Osteoblast (primary cell): ENCODE measurements at regions not wholly inside any gene's neighbourhood (a gene's known extent, or its start where the extent isn't known, plus 50 kb on each side); places are given as distances from the start of the nearest gene placed in this dataset.

Experiments
- DNase-seq: peaks from one replicate; pipeline ENCODE4 v3.0.0; 2011; ENCODE audit warnings: low spot score, mixed read lengths; ENCODE audit not compliant: insufficient read length; ENCODE audit errors: missing footprints
- H2AFZ ChIP-seq: 2 replicates; pipeline ENCODE4 v1.6.0; 2011; ENCODE audit warnings: mild to moderate bottlenecking, low read length
- H3K27ac ChIP-seq: 2 replicates; pipeline ENCODE4 v1.5.1; 2011; ENCODE audit warnings: mild to moderate bottlenecking, low read depth, low read length, moderate library complexity
- H3K27me3 ChIP-seq: 2 replicates; pipeline ENCODE4 v1.6.0; 2012; ENCODE audit warnings: mild to moderate bottlenecking, control low read depth, inconsistent platforms, low read length, moderate library complexity; ENCODE audit not compliant: insufficient read depth
- H3K36me3 ChIP-seq: 2 replicates; pipeline ENCODE4 v1.5.1; 2011; ENCODE audit warnings: mild to moderate bottlenecking, low read length, control low read depth, moderate library complexity; ENCODE audit not compliant: insufficient read depth
- H3K4me1 ChIP-seq: 2 replicates; pipeline ENCODE4 v1.5.1; 2011; ENCODE audit warnings: mild to moderate bottlenecking, low read length, control low read depth, moderate library complexity; ENCODE audit not compliant: insufficient read depth
- H3K4me2 ChIP-seq: 2 replicates; pipeline ENCODE4 v1.6.0; 2011; ENCODE audit warnings: mild to moderate bottlenecking, low read length; ENCODE audit not compliant: insufficient read depth
- H3K4me3 ChIP-seq: fragments of 200-600 bp; sonication (generic); 3 replicates; pipeline ENCODE4 v1.5.1; 2012; ENCODE audit warnings: mild to moderate bottlenecking, low read length, inconsistent platforms; ENCODE audit not compliant: insufficient read depth
- H3K79me2 ChIP-seq: 2 replicates; pipeline ENCODE4 v1.6.0; 2012; ENCODE audit warnings: mild to moderate bottlenecking, low read length, control low read depth, inconsistent platforms; ENCODE audit not compliant: insufficient read depth
- H3K9me3 ChIP-seq: 2 replicates; pipeline ENCODE4 v1.5.1; 2011; ENCODE audit warnings: low read depth, low read length, control low read depth
- H4K20me1 ChIP-seq: 2 replicates; pipeline ENCODE4 v1.6.0; 2012; ENCODE audit warnings: mild to moderate bottlenecking, low read length, control low read depth; ENCODE audit not compliant: insufficient read depth
- TF ChIP-seq, protein P1 (sequence below): IDR thresholded peaks from 2 replicates; pipeline ENCODE4 v1.5.1; 2011; ENCODE audit warnings: mild to moderate bottlenecking, low read depth, low read length, moderate library complexity; ENCODE audit errors: extremely low read depth

DNA sequence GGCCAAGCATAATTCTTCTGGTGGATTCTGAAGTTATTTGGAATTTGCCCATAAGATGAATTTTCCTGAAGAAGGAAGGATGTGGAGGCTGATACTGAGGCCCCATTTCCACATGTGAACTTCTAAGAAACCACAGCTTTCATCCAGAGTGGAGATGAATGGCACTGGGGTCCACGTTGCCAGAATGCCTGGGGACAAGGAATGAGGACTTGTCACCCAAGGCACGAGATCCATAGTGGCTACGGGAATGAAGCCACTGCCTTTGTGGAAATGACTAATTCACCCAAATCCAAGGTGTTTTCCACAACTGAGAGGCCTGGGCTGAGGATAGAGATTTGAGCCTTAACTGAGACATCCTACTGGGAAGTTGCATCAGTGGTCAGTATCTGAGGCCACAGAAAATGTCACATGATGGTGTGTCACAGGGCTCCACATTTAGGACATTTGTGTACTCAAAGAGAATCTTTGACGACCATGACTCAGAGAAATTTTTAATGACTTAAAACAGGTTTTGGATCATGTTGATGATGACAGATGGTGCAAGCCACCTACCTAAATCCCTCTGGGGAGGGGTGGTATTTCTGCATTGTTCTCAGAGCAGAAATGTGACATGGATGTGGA, 286.1 kb downstream of the SOX11 start:
- DNase-seq = no peak
- Histone ChIP-seq H3K27ac (no peak overlapping the region), H3K4me3 (no peak overlapping the region), H3K27me3 (no peaks in the 10 kb centered on the region), H2AFZ (no peak overlapping the region), H3K9me3 (peaks cover 4% of the 10 kb centered on the region), H4K20me1 (no peaks in the 10 kb centered on the region), H3K4me1 (no peaks in the 10 kb centered on the region), H3K36me3 (no peaks in the 10 kb centered on the region), H3K79me2 (no peaks in the 10 kb centered on the region), H3K4me2 (no peak overlapping the region)
- TF ChIP-seq, protein P1, sequence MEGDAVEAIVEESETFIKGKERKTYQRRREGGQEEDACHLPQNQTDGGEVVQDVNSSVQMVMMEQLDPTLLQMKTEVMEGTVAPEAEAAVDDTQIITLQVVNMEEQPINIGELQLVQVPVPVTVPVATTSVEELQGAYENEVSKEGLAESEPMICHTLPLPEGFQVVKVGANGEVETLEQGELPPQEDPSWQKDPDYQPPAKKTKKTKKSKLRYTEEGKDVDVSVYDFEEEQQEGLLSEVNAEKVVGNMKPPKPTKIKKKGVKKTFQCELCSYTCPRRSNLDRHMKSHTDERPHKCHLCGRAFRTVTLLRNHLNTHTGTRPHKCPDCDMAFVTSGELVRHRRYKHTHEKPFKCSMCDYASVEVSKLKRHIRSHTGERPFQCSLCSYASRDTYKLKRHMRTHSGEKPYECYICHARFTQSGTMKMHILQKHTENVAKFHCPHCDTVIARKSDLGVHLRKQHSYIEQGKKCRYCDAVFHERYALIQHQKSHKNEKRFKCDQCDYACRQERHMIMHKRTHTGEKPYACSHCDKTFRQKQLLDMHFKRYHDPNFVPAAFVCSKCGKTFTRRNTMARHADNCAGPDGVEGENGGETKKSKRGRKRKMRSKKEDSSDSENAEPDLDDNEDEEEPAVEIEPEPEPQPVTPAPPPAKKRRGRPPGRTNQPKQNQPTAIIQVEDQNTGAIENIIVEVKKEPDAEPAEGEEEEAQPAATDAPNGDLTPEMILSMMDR = no peak

DNA sequence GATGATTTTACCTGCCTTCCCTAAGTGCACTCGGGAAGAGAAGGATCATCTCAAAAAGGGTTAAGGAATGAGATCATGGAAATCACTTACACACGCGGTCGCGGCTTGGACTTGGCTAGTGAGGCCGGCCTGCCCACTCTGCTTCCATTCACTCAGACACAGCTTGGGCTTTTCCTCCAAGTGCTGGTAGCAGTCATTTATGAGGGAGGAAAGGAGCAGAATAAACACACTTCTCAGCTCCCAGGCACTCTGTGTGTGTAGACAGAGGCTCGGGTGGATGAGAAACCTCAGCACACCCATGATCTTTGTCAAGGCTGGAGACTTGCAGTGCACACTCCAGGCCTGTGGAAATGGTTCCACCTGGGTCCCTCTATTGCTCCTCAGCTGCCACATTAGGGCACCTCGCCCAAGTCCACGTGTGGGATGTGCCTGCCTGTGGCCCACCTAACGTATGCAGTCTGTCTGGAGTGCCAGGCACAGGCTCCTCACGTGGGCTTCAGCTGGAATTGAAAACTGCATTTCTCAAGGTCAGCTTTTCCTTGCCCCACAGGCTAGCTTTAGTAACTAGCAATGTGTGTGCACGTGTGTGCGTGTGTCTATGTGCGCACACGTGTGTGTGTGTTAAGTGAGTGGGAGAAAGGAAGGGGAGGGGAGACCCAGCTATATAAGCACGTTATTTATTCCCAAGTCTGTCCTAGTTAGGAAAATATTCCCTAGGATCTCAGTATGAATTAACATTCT, 288.4 kb downstream of the SOX11 start:
- Histone ChIP-seq H2AFZ (no peak overlapping the region), H3K4me3 (no peak overlapping the region), H3K27ac (no peak overlapping the region), H3K36me3 (no peaks in the 10 kb centered on the region), H3K4me2 (no peak overlapping the region), H3K79me2 (no peaks in the 10 kb centered on the region), H3K9me3 (peaks cover 4% of the 10 kb centered on the region), H3K27me3 (no peaks in the 10 kb centered on the region), H3K4me1 (no peaks in the 10 kb centered on the region), H4K20me1 (no peaks in the 10 kb centered on the region)
- TF ChIP-seq, protein P1 = no peak
- DNase-seq = no peak

DNA sequence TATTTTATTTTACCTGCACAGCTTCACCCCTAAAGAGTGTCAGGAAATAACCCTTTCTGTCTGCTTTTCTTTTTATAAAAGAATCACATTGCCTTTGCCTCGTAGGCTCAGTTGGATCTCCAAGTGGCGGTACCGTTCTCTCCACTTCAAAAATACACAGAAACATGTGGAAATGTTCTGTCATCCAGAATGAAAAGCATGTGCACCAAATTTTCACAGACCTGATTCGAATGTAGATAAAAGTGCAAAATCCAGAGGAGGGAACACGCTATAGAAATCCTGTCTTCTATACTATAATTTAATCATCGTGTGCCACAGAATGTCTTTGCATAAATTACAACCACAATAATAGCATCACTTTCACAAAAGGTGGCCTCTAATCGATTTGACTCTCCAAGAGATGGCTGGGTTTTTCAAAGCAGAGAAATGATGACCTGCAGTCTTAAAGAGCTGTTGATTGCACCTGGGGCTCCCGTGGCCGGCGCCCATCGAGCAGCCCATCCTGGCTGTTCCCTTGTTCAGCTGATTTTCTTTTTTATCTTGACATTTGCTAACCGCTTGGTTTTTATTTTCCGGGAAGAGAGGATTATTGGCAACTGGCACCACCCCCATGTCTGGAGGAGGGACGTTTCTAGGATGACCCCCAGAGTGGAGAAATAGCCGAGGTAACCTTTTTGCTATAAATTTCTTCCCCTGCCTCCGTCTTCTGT, 290.2 kb downstream of the SOX11 start:
- no peak overlapping the region for H2AFZ ChIP-seq
- TF ChIP-seq, protein P1 = no peak

DNA sequence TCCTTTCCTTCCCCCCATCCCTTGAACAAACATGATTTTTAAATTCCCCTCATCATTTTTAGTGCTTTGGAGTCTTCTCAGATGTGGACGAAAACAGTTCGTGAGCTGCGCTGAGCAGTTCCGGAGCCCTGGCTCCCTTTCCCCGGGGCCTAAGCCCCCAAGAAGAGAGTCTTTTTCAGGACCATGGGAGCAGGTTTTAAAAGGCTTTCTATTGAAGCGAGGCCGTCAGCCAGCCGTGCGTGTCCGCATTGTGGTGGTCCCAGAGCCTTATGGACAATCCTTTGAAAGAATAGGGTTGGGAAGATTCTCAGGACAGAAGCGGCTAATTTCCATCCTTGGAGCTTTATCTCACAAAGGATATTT, 290.7 kb downstream of the SOX11 start:
- no peak for DNase-seq
- Histone ChIP-seq H3K36me3 (no peaks in the 10 kb centered on the region), H4K20me1 (no peaks in the 10 kb centered on the region), H2AFZ (no peak overlapping the region), H3K27me3 (no peaks in the 10 kb centered on the region), H3K79me2 (no peaks in the 10 kb centered on the region), H3K4me2 (no peak overlapping the region), H3K27ac (no peak overlapping the region), H3K9me3 (no peaks in the 10 kb centered on the region), H3K4me1 (no peaks in the 10 kb centered on the region), H3K4me3 (no peak overlapping the region)
- TF ChIP-seq, protein P1 = no peak

More for the DNA sequence above, 290.2 kb downstream of the SOX11 start:
- H3K27ac ChIP-seq = no peak overlapping the region
- peaks cover 1% of the 10 kb centered on the region for H3K9me3 ChIP-seq
- no peak overlapping the region for H3K4me3 ChIP-seq
- H3K27me3 ChIP-seq = no peaks in the 10 kb centered on the region
- H3K79me2 ChIP-seq = no peaks in the 10 kb centered on the region
- H3K4me2 ChIP-seq = no peak overlapping the region
- H3K4me1 ChIP-seq = no peaks in the 10 kb centered on the region
- no peaks in the 10 kb centered on the region for H3K36me3 ChIP-seq
- no peak for DNase-seq
- no peaks in the 10 kb centered on the region for H4K20me1 ChIP-seq
